ENCODE measurements at regions not wholly inside any gene's neighbourhood (a gene's known extent, or its start where the extent isn't known, plus 50 kb on each side); places are given as distances from the start of the nearest gene placed in this dataset.

DNA sequence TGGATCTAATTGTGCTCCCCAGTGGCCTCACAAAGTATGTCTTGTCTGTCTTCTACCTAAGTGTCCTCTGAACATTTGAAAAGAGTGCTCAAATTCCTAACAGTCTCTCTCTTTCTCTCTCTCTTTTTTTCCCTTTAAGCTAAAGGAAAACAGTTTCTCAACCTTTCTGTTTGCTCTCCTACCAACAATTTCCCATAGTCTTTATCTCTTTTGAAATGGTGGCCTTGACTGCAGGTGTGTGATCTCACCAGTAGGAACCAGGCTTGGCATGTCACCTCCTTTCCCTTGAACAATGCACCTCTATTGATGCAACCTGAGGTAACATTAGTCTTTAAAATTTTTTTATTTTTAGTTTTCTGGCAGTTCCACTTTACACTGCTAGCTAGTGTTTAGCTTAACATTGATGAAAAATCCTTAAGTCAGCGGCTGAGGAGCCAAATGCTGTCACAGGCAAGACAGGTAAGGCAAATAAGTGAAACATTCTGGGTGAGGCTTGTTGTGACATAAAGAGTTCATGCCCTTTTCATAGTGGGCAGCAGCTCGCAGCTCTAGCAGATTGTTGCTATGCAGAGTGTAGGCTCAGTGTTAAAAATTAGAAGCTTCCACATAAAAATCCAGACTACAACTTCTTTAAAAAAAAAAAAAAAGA, 273.4 kb downstream of the HAPSTR1 start:
- no peaks in the 10 kb centered on the region for H4K20me1 ChIP-seq (replicated peaks; ENCODE audit: control insufficient read depth, insufficient read depth, low read length)
- no TSS peak for BruUV-seq (replicated peaks)
- H3K27me3 ChIP-seq (ENCODE audit: control insufficient read depth in 2 of 2, insufficient read depth in 2 of 2, low read length in 2 of 2) = peaks cover 2 to 10% of the 10 kb centered on the region in 2 experiments; a peak in 2 of 5 replicates
- H3K27ac ChIP-seq (ENCODE audit: extremely low read depth, low read depth, low read length) = no peak overlapping the region
- H3K4me2 ChIP-seq (ENCODE audit: insufficient read depth, low read length) = no peak overlapping the region
- 4% methylated on average over 2 of the region's 2 CpGs for WGBS (ENCODE audit: insufficient coverage, low coverage, missing lambda C conversion rate)
- ATAC-seq (no peak), DNase-seq (ENCODE audit: extremely low read depth in 1 of 4, low spot score in 3 of 4) (no peak), FAIRE-seq (no peak)
- H3K9ac ChIP-seq (ENCODE audit: insufficient read depth in 1 of 2, low read depth in 2 of 2, low read length in 2 of 2) = no peak overlapping the region
- H3K79me2 ChIP-seq (ENCODE audit: control insufficient read depth, insufficient read depth, low read length) = no peaks in the 10 kb centered on the region
- H3K9me1 ChIP-seq (ENCODE audit: control insufficient read depth, insufficient read depth, low read length) = no peaks in the 10 kb centered on the region
- H3K9me3 ChIP-seq (replicated peaks; ENCODE audit: control insufficient read depth, insufficient read depth, low read depth, low read length) = no peaks in the 10 kb centered on the region
- H3K36me3 ChIP-seq (ENCODE audit: control insufficient read depth, insufficient read depth, low read length) = no peaks in the 10 kb centered on the region
- in situ Hi-C loops (cut with MboI) (no loop called here), intact Hi-C loops (cut with micrococcal nuclease) (no loop called here)
- ChIA-PET POLR2A (interaction anchor here (0.7 kb wide), 1 partner anchor 226 kb away, joined by 4 read pairs; no protein-coding TSS in a partner anchor), CTCF (ENCODE audit: low intra/inter-chr PET ratio) (interaction anchor here (0.6 kb wide), 1 partner anchor 458 kb away, joined by 3 read pairs; no protein-coding TSS in a partner anchor)
- TF ChIP-seq ZNF431 (CRISPR knock-in tag; IDR thresholded peaks at IDR 0.05) (no peak), SOX6 (IDR thresholded peaks at IDR 0.05) (no peak), CBFB (CRISPR knock-in tag; IDR thresholded peaks at IDR 0.05) (no peak), TOE1 (IDR thresholded peaks at IDR 0.05; ENCODE audit: borderline replicate concordance) (no peak), TOE1 (CRISPR knock-in tag; IDR thresholded peaks at IDR 0.05; ENCODE audit: borderline replicate concordance, low read depth) (no peak), CBX2 (IDR thresholded peaks at IDR 0.05; ENCODE audit: insufficient read depth, low read length, poor library complexity, severe bottlenecking) (no peak), JUNB (CRISPR knock-in tag; conservative IDR thresholded peaks at IDR 0.05) (no peak), ZBTB8A (IDR thresholded peaks at IDR 0.05; ENCODE audit: partially characterized antibody) (no peak), GABPB2 (CRISPR knock-in tag; conservative IDR thresholded peaks at IDR 0.05) (no peak), PHF20 (IDR thresholded peaks at IDR 0.05; ENCODE audit: partially characterized antibody) (no peak), RNF2 (IDR thresholded peaks at IDR 0.05) (no peak), PHTF2 (CRISPR knock-in tag; IDR thresholded peaks at IDR 0.05) (no peak), MED1 (CRISPR knock-in tag; IDR thresholded peaks at IDR 0.05; ENCODE audit: borderline replicate concordance) (no peak)
- TF ChIP-seq, protein P1, sequence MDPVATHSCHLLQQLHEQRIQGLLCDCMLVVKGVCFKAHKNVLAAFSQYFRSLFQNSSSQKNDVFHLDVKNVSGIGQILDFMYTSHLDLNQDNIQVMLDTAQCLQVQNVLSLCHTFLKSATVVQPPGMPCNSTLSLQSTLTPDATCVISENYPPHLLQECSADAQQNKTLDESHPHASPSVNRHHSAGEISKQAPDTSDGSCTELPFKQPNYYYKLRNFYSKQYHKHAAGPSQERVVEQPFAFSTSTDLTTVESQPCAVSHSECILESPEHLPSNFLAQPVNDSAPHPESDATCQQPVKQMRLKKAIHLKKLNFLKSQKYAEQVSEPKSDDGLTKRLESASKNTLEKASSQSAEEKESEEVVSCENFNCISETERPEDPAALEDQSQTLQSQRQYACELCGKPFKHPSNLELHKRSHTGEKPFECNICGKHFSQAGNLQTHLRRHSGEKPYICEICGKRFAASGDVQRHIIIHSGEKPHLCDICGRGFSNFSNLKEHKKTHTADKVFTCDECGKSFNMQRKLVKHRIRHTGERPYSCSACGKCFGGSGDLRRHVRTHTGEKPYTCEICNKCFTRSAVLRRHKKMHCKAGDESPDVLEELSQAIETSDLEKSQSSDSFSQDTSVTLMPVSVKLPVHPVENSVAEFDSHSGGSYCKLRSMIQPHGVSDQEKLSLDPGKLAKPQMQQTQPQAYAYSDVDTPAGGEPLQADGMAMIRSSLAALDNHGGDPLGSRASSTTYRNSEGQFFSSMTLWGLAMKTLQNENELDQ (CRISPR knock-in tag; IDR thresholded peaks at IDR 0.05; ENCODE audit: borderline replicate concordance) = no peak
- TF ChIP-seq, protein P2, sequence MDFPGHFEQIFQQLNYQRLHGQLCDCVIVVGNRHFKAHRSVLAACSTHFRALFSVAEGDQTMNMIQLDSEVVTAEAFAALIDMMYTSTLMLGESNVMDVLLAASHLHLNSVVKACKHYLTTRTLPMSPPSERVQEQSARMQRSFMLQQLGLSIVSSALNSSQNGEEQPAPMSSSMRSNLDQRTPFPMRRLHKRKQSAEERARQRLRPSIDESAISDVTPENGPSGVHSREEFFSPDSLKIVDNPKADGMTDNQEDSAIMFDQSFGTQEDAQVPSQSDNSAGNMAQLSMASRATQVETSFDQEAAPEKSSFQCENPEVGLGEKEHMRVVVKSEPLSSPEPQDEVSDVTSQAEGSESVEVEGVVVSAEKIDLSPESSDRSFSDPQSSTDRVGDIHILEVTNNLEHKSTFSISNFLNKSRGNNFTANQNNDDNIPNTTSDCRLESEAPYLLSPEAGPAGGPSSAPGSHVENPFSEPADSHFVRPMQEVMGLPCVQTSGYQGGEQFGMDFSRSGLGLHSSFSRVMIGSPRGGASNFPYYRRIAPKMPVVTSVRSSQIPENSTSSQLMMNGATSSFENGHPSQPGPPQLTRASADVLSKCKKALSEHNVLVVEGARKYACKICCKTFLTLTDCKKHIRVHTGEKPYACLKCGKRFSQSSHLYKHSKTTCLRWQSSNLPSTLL (IDR thresholded peaks at IDR 0.05) = no peak
- TF ChIP-seq, protein P3, sequence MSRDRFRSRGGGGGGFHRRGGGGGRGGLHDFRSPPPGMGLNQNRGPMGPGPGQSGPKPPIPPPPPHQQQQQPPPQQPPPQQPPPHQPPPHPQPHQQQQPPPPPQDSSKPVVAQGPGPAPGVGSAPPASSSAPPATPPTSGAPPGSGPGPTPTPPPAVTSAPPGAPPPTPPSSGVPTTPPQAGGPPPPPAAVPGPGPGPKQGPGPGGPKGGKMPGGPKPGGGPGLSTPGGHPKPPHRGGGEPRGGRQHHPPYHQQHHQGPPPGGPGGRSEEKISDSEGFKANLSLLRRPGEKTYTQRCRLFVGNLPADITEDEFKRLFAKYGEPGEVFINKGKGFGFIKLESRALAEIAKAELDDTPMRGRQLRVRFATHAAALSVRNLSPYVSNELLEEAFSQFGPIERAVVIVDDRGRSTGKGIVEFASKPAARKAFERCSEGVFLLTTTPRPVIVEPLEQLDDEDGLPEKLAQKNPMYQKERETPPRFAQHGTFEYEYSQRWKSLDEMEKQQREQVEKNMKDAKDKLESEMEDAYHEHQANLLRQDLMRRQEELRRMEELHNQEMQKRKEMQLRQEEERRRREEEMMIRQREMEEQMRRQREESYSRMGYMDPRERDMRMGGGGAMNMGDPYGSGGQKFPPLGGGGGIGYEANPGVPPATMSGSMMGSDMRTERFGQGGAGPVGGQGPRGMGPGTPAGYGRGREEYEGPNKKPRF (IDR thresholded peaks at IDR 0.05; ENCODE audit: low read depth, low read length) = no peak
- no peak overlapping the region for H3K4me3 ChIP-seq
- H3K4me1 ChIP-seq (replicated peaks in 1 of 2; ENCODE audit: control insufficient read depth in 2 of 2, insufficient read depth in 2 of 2, low read length in 2 of 2) = no peaks in the 10 kb centered on the region
- no peak overlapping the region for H2AFZ ChIP-seq (ENCODE audit: low read depth, low read length)
